ENCODE measurements at regions not wholly inside any gene's neighbourhood (a gene's known extent, or its start where the extent isn't known, plus 50 kb on each side); places are given as distances from the start of the nearest gene placed in this dataset.

GRCh38 chr6:148288541-148288940 lies 54.1 kb upstream of the SASH1 start:
- no peak overlapping the region for H3K4me3 ChIP-seq
- no peak for DNase-seq (ENCODE audit: low read depth in 1 of 2, low spot score in 1 of 2)
- H3K4me1 ChIP-seq = no peaks in the 10 kb centered on the region
- no peak for TF ChIP-seq HMGXB4 (CRISPR knock-in tag; IDR thresholded peaks at IDR 0.05; ENCODE audit: borderline replicate concordance)
- no peak for TF ChIP-seq POLR2AphosphoS2 (conservative IDR thresholded peaks at IDR 0.05; ENCODE audit: low read length)
- TF ChIP-seq E2F6 (IDR thresholded peaks at IDR 0.05; ENCODE audit: borderline replicate concordance, low read depth) = no peak
- no peak for TF ChIP-seq TP53 (CRISPR knock-in tag; IDR thresholded peaks at IDR 0.05)
- TF ChIP-seq ZSCAN20 (CRISPR knock-in tag; IDR thresholded peaks at IDR 0.05) = no peak
- no peak for TF ChIP-seq CBX8 (IDR thresholded peaks at IDR 0.05)
- no peak for TF ChIP-seq EHF (CRISPR knock-in tag; IDR thresholded peaks at IDR 0.05)
- no peak for TF ChIP-seq RNF2 (IDR thresholded peaks at IDR 0.05; ENCODE audit: borderline replicate concordance, low read depth)
- TF ChIP-seq MYC (IDR thresholded peaks at IDR 0.05; ENCODE audit: borderline replicate concordance, low read length) = no peak
- TF ChIP-seq FOSL2 (IDR thresholded peaks at IDR 0.05) = no peak
- TF ChIP-seq FOSL2 (CRISPR knock-in tag; IDR thresholded peaks at IDR 0.05) = no peak
- TF ChIP-seq NR3C1 (IDR thresholded peaks at IDR 0.05) = no peak
- no peak for TF ChIP-seq HOXA7 (CRISPR knock-in tag; IDR thresholded peaks at IDR 0.05)
- no peak for TF ChIP-seq KDM5A (IDR thresholded peaks at IDR 0.05)
- H3K4me2 ChIP-seq = no peak overlapping the region
- 75% methylated on average over 4 of the region's 4 CpGs for WGBS (ENCODE audit: missing lambda C conversion rate)
- H3K27ac ChIP-seq = no peak overlapping the region
- ATAC-seq = no peak
- no peak for FAIRE-seq
- ChIA-PET CTCF (interaction anchor here (0.6 to 0.7 kb wide), 2 partner anchors 52 to 161 kb away, joined by 4 read pairs; no protein-coding TSS in a partner anchor), POLR2A (no interaction called here)
- H3K9me3 ChIP-seq = no peaks in the 10 kb centered on the region

GRCh38 chr6:148289153-148289552 lies 53.5 kb upstream of the SASH1 start:
- FAIRE-seq (no peak), DNase-seq (ENCODE audit: low read depth in 1 of 2, low spot score in 1 of 2) (no peak), ATAC-seq (no peak)
- Histone ChIP-seq H3K27ac (no peak overlapping the region), H3K4me1 (no peaks in the 10 kb centered on the region), H3K9me3 (no peaks in the 10 kb centered on the region), H3K4me3 (no peak overlapping the region), H3K4me2 (no peak overlapping the region)
- WGBS (ENCODE audit: missing lambda C conversion rate) = 87% methylated on average over 6 of the region's 6 CpGs
- ChIA-PET CTCF (no interaction called here), POLR2A (no interaction called here)
- TF ChIP-seq RNF2 (IDR thresholded peaks at IDR 0.05; ENCODE audit: borderline replicate concordance, low read depth) (no peak), BHLHE40 (IDR thresholded peaks at IDR 0.05; ENCODE audit: low read depth, low read length) (no peak), RARB (CRISPR knock-in tag; IDR thresholded peaks at IDR 0.05) (no peak), CHD4 (IDR thresholded peaks at IDR 0.05; ENCODE audit: borderline replicate concordance) (no peak), POLR2AphosphoS2 (conservative IDR thresholded peaks at IDR 0.05; ENCODE audit: low read length) (no peak), CTCF (IDR thresholded peaks at IDR 0.05) (no peak), REST (IDR thresholded peaks at IDR 0.05) (no peak), NPAS2 (CRISPR knock-in tag; IDR thresholded peaks at IDR 0.05; ENCODE audit: borderline replicate concordance) (no peak), MAZ (IDR thresholded peaks at IDR 0.05; ENCODE audit: borderline replicate concordance, low read depth, low read length) (no peak), CHD2 (IDR thresholded peaks at IDR 0.05; ENCODE audit: low read length, partially characterized antibody) (no peak), SMC3 (IDR thresholded peaks at IDR 0.05) (no peak), HEYL (CRISPR knock-in tag; IDR thresholded peaks at IDR 0.05) (no peak), EHF (CRISPR knock-in tag; IDR thresholded peaks at IDR 0.05) (no peak)
